ENCODE measurements at regions not wholly inside any gene's neighbourhood (a gene's known extent, or its start where the extent isn't known, plus 50 kb on each side); places are given as distances from the start of the nearest gene placed in this dataset.

GRCh38 chr2:60152226-60152833, 401.1 kb downstream of the BCL11A start:
- no peak for DNase-seq

- no peak for DNase-seq
Measured at GRCh38 chr2:60149176-60149575, 404.3 kb downstream of the BCL11A start.

- DNase-seq: no peak
Measured at GRCh38 chr2:60148716-60149115, 404.7 kb downstream of the BCL11A start.

DNA sequence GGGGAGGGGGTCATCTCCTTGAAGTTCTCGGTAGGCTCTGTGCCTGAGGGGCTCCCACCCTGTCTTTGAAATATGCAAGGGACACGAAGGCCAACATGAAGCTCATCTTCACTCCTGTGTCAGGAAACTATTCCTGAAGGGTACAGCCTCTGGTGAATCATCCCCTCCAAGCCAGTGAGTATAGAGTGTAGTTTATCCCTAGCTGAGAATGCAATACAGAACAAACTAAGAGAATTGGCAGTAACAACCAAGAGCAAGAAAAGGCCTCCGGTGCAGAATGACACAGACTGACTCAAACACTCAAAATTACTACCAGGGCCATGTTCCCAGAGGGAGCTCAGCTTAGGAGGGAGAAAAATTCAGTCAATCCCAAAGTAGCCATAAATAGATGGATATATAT, 413.3 kb downstream of the BCL11A start:
- DNase-seq: no peak

DNA sequence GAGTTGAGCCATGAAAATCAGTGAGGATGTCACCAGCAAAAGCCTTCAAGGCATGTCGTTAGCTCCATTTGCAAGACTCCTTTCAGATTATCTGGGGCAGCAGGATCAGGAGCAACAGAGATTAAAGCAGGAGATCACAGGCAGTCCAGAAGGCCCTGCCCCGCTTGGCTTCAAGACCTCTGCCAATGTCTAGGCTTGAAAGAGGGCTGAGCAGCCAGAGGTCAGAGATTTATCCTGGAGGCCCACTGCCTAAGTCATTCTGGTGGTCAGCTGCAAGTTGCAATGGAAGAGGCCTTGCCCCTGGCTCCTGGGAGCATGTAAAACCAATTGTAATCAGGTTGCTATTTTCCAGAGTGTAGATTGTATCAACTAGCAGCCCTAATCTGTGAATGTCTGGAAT, 416.5 kb downstream of the BCL11A start:
- DNase-seq: no peak

- no peak for DNase-seq
Measured at GRCh38 chr2:60127191-60127590, 426.3 kb downstream of the BCL11A start.

DNA sequence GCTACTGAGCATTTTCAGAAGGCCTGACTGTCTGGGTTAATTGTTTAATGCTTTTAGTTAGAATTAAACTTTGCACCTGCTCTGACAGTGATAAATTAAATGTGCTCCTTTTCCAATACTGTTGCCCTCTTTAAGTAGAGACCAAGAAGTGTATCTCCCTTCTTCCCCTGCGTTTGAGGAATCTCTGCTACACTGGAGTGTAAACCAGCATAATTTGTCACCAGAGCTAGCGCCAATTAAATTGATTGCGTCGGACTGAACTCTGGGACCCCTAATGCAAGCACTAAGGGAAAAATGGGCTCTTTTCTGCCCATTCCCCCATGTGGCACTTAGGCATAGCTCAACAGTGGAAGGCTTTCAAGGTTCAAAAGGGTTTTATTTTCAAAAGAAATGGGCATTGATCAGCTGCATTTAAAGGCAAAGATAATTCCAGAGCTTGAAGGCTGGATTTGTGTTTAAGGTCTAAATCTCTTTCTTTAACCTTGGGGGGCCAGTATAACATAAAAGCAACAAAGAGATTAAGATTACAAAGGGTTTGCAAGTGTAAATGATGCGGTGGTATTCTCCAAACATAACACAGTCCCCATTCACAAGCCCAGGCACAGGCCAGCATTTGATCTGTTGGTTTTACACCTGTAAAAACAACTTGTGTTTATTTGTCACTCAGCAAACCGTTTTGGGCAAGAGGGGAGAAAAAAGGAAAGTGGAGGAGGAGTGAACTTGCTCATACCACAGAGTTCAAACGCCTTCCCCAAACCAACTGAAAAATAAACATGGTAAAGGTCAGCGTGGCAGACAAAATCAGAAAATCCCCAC, 427.6 kb downstream of the BCL11A start:
- DNase-seq: no peak

DNA sequence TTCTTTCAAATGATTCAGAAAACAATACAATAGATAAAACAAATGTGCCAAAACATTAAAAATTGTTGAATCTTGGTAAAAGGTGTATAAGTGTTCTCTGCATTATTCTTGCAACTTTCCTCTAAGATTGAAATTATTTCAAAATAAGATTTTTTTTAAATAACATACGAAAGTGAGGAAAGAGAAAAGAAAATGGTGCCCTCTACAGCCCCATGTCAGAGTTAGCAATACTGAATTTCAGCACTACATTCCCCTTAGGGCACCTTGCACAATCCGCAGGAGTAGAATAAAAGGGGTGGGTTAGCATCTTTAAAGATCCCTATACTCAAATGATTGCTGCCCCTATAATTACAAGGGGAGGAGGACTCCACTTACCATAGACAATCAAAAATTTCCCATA, 433.7 kb downstream of the BCL11A start:
- DNase-seq: no peak

GRCh38 chr2:60118917-60119316, 434.5 kb downstream of the BCL11A start:
- no peak for DNase-seq

DNA sequence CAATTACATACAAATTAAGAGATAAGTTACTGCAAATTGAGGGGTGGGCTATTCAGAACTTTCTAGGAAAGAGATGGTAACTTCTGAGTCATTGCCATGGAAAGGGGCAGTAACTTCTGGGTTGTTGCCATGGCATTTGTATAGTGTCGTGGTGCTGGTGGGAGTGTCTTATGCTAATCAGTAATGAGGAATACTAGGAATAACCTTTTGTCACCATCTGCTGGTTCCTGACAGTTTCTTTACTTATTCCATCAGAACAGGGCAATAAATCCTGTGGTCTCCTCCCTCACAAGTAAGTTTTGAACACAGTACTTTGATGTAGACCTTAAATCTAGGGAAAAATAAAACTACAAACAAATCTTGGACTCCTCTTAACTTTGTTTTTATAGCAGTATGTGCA, 435.4 kb downstream of the BCL11A start:
- DNase-seq: no peak

GRCh38 chr2:60116161-60116875, 437.1 kb downstream of the BCL11A start:
- no peak for DNase-seq

- no peak for DNase-seq
Measured at GRCh38 chr2:60109744-60110143, 443.7 kb downstream of the BCL11A start.

- DNase-seq: no peak
Measured at GRCh38 chr2:60106836-60107529, 446.5 kb downstream of the BCL11A start.

DNA sequence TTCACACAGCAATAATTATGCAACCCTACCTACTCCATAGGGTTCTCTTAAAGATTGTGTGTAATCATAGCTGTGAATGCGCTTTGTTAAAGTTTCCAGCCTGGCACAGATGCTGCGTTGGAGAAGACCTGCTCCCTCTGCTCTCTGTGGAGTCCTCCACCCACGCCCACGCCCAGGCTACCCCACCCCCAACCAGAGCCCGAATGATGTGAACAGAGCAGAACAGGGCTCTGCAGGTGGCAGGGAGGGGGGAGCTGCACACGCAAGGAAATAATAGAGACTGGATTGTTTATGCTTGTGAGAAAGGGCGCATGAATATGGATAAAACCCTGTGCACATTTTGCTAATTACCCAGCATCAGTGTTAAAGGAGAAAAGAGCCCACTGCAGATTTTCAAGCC, 447.5 kb downstream of the BCL11A start:
- DNase-seq: no peak

DNA sequence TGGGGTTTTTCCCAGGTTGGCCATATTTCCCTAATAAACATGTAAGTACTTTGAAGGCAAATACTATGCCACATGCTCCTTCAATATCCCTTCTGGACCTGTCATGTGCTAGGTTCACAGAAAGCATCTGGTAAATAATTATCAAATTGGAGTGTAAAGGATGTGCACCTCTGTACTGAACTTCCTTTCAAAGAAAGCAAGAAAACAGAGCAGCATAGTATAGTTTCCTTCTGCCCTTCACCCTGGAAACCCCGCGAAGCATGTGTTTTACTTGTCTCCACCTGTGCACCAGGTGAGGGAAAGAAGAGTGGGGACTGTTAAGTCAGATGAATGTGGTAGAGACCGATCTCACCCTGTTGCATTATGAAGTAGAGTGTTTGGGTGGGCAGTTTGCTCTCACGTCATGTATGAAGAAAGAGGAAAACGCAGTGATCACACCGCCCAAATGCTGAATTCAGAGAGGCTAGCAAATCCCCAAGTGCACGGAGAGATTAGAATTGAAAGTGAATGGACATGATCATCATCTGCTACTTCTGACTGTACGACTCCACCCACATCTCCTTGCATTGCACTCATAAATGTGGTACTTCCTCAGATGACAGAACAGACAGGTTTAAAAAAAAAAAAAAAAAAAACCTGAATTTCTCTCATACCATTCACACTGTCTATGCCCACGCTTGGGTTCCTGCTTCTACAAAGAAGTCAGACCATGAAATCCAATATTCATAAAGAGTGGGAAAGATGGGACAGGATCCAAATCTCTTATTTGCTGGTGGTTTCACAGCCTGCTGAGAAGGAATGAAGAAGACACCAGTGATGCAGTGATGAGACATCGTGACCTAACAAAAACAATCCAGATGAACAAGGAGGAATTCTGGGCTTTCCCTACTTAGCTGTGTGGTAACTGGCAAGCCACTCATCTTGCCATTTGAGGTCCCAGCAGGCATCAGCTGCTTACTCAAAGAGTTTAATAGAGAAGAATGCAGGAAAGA, 448.6 kb downstream of the BCL11A start:
- no peak for DNase-seq

- DNase-seq: no peak
Measured at GRCh38 chr2:60100034-60100433, 453.4 kb downstream of the BCL11A start.

DNA sequence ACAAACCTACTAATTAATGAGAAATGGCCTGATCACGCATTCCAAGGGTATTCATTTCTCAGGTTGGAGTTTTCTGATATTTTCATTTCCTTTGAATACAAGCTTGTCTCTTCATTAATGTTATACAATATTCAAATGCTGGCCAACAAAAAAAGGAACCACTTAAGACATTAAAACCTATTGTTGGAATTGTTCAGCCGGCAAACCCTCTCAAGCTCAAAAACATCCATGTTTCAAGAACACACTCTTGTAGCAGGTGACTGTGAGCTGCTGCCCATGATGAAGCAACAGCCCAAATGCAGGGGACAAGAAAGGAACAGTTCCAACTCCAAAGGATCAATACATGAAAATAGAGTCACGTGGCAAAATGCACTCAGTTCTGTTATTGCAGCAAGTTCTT, 454.5 kb downstream of the BCL11A start:
- no peak for DNase-seq

DNA sequence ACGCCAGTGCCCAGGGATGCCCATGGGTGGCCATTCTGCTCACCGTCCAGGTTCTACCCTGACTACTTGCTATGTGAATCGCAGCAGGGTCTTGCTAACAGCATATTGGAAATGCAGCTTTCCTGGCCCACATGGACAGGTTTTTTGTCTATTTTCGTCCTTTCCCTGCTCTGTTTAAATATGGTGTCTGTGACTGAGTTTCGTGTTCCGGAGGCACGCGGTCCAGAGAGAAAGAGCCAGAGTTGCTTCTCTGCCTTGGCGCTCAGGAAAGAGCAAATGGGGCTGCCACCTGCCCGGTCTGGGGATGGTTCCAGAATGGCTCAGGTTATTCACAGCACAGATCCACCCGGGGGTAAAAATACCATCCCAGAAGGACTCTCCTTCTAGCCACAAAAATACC, 456.2 kb downstream of the BCL11A start:
- DNase-seq: no peak

- DNase-seq: no peak
Measured at GRCh38 chr2:60096556-60096955, 456.9 kb downstream of the BCL11A start.

DNA sequence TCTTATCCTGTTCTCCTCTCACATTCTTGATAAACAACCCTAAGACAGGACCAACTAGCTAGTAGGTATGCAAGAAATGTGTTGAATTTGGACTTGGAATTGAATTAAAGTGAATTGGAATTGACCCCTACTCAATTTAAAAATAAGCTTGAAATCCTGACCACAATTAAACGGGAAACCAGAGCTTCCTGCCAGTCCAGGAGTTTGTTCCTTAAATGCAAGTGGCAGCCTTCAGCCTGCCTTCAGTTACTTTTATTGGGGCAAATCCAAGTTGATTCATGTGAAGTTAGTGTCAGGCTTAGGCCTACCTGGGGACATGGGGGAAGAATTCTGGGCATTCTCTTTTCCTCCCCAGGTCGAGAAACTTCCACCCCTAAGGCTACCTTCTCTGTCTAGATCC, 457.6 kb downstream of the BCL11A start:
- DNase-seq: no peak

DNA sequence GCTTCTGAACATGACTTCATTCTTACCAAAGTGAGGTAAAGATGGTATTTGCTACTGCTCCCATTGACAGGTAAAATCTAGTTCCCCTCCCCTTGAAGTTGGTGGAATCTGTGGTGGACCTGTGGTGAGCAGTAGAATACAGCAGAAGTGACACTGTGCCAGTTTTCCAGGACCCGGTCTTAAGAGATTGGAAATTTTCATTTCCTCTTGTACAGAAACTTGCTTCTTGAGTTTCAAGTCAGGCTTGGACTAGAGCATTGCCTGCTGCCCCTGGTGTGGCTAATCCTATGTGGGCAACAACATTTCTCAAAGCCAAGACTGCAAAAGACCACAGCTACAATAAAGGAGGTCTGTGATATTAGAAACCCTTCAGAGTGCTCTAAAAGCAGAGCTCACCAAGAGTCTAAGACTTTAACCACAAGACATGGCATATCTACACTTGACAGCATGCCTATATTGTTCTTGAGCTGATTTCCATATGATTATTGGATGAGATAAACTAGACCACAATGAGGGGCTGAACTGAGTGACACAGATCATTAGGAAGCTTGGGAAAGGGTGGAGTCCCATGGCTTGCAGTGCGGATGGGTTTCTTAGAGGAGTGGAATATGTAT, 458.1 kb downstream of the BCL11A start:
- no peak for DNase-seq

Data from central memory CD4-positive, alpha-beta T cell (primary cell).